ENCODE measurements at regions not wholly inside any gene's neighbourhood (a gene's known extent, or its start where the extent isn't known, plus 50 kb on each side); places are given as distances from the start of the nearest gene placed in this dataset.
"Not testable (repeated sequence)": the region's sequence is repeated elsewhere in the genome, so short reads cannot be mapped to it uniquely, and the experiment has no call there.

GRCh38 chr5:40346901-40347300, 332.8 kb upstream of the PTGER4 start:
- no peak for DNase-seq

GRCh38 chr5:40338434-40338833, 341.3 kb upstream of the PTGER4 start:
- DNase-seq = not testable (repeated sequence)

GRCh38 chr5:40334242-40334635, 345.5 kb upstream of the PTGER4 start:
- DNase-seq = no peak

GRCh38 chr5:40333459-40334241, 346.1 kb upstream of the PTGER4 start:
- no peak for DNase-seq

GRCh38 chr5:40332970-40333369, 346.7 kb upstream of the PTGER4 start:
- DNase-seq = no peak

- DNase-seq = no peak
Measured at GRCh38 chr5:40331616-40332015, 348.1 kb upstream of the PTGER4 start.

- DNase-seq = no peak
Measured at GRCh38 chr5:40321514-40321913, 358.2 kb upstream of the PTGER4 start.

GRCh38 chr5:40318395-40318794, 361.3 kb upstream of the PTGER4 start:
- no peak for DNase-seq

- no peak for DNase-seq
Measured at GRCh38 chr5:40317023-40317422, 362.7 kb upstream of the PTGER4 start.

GRCh38 chr5:40315126-40315525, 364.6 kb upstream of the PTGER4 start:
- no peak for DNase-seq

- DNase-seq = no peak
Measured at GRCh38 chr5:40314275-40314674, 365.4 kb upstream of the PTGER4 start.

- no peak for DNase-seq
Measured at GRCh38 chr5:40312205-40312604, 367.5 kb upstream of the PTGER4 start.

- no peak for DNase-seq
Measured at GRCh38 chr5:40309851-40310250, 369.9 kb upstream of the PTGER4 start.

GRCh38 chr5:40308867-40309266, 370.8 kb upstream of the PTGER4 start:
- no peak for DNase-seq

GRCh38 chr5:40307920-40308319, 371.8 kb upstream of the PTGER4 start:
- no peak for DNase-seq

- DNase-seq = no peak
Measured at GRCh38 chr5:40306869-40307487, 372.7 kb upstream of the PTGER4 start.

- DNase-seq = no peak
Measured at GRCh38 chr5:40292006-40292405, 387.7 kb upstream of the PTGER4 start.

- DNase-seq = no peak
Measured at GRCh38 chr5:40291338-40291737, 388.4 kb upstream of the PTGER4 start.

GRCh38 chr5:40288800-40289485, 390.8 kb upstream of the PTGER4 start:
- DNase-seq = no peak

GRCh38 chr5:40284863-40285262, 394.9 kb upstream of the PTGER4 start:
- DNase-seq = no peak

- DNase-seq = no peak
Measured at GRCh38 chr5:40278881-40279280, 400.8 kb upstream of the PTGER4 start.

- DNase-seq = no peak
Measured at GRCh38 chr5:40277161-40277906, 402.4 kb upstream of the PTGER4 start.

- DNase-seq = no peak
Measured at GRCh38 chr5:40276426-40277102, 403.2 kb upstream of the PTGER4 start.

Data from left hindlimb (tissue), 1 donor.